Transverse colon (tissue), 4 donors: ENCODE measurements at regions not wholly inside any gene's neighbourhood (a gene's known extent, or its start where the extent isn't known, plus 50 kb on each side); places are given as distances from the start of the nearest gene placed in this dataset.

Experiments used
- CTCF ChIP-seq, 5 experiments: fragments of 200-600 bp in 3 of 5; fragments of 450-650 bp in 2 of 5; sonication (generic) in 3 of 5; IDR thresholded peaks; 1 replicate in 2 of 5; 2 replicates in 3 of 5; pipeline ENCODE4 v1.5.1; 2016 to 2017; ENCODE audit warnings: antibody characterized with exemption in 5 of 5, inconsistent platforms in 3 of 5, mild to moderate bottlenecking in 2 of 5, moderate library complexity in 1 of 5
- EP300 ChIP-seq: sonication (generic); formaldehyde crosslinking; IDR thresholded peaks from one replicate; pipeline ENCODE4 v1.6.1; 2017; ENCODE audit warnings: antibody characterized with exemption, low read depth
- POLR2A ChIP-seq: fragments of 450-650 bp; IDR thresholded peaks from one replicate; pipeline ENCODE4 v1.6.1; 2016; ENCODE audit warnings: antibody characterized with exemption, mild to moderate bottlenecking, moderate library complexity
- POLR2AphosphoS5 ChIP-seq, 3 donors: sonication (generic); formaldehyde crosslinking; IDR thresholded peaks; one replicate each; pipeline ENCODE4 v1.6.1; 2016; ENCODE audit warnings: antibody characterized with exemption in 3 of 3

- no peak for TF ChIP-seq CTCF (IDR thresholded peaks at IDR 0.05)
- TF ChIP-seq POLR2A: no peak
- no peak for TF ChIP-seq POLR2AphosphoS5 (IDR thresholded peaks at IDR 0.05)
- TF ChIP-seq EP300: no peak
Observed at GRCh38 chr2:175516555-175516954, 335.0 kb upstream of the ATP5MC3 start.
